ENCODE measurements at regions not wholly inside any gene's neighbourhood (a gene's known extent, or its start where the extent isn't known, plus 50 kb on each side); places are given as distances from the start of the nearest gene placed in this dataset.
"Not testable (repeated sequence)": the region's sequence is repeated elsewhere in the genome, so short reads cannot be mapped to it uniquely, and the experiment has no call there.

GRCh38 chr3:126285369-126285768, 71.8 kb downstream of the KLF15 start:
- no peak overlapping the region for H3K27ac ChIP-seq (ENCODE audit: low read length)
- H3K9ac ChIP-seq (ENCODE audit: low read length): no peak overlapping the region
- H3K9me2 ChIP-seq (ENCODE audit: insufficient read depth, low read length): no peaks in the 10 kb centered on the region
- H3K79me2 ChIP-seq (replicated peaks; ENCODE audit: insufficient read depth, low read length): no peaks in the 10 kb centered on the region
- peaks cover 11% of the 10 kb centered on the region for H3K27me3 ChIP-seq (ENCODE audit: insufficient read depth, low read depth, low read length)
- H3K4me2 ChIP-seq (ENCODE audit: low read length): no peak overlapping the region
- no peak overlapping the region for H2AFZ ChIP-seq (ENCODE audit: low read depth, low read length)
- no peaks in the 10 kb centered on the region for H3K36me3 ChIP-seq (ENCODE audit: insufficient read depth, low read length)
- no peak overlapping the region for H3K4me3 ChIP-seq (ENCODE audit: low read length)
- H4K20me1 ChIP-seq (ENCODE audit: insufficient read depth): no peaks in the 10 kb centered on the region
- TF ChIP-seq REST (IDR thresholded peaks at IDR 0.05; ENCODE audit: borderline replicate concordance): no peak
- TF ChIP-seq POLR2AphosphoS5 (IDR thresholded peaks at IDR 0.05): no peak
- TF ChIP-seq EZH2 (IDR thresholded peaks at IDR 0.05; ENCODE audit: borderline replicate concordance, insufficient read depth, low read length, poor library complexity, severe bottlenecking): no peak
- TF ChIP-seq TAF1 (IDR thresholded peaks at IDR 0.05; ENCODE audit: low read depth): no peak
- no peak for TF ChIP-seq MXI1 (conservative IDR thresholded peaks at IDR 0.05; ENCODE audit: poor library complexity, severe bottlenecking)
- no peak for TF ChIP-seq EP300 (conservative IDR thresholded peaks at IDR 0.05; ENCODE audit: poor library complexity, severe bottlenecking)
- no peak for TF ChIP-seq CTCF (IDR thresholded peaks at IDR 0.05; ENCODE audit: poor library complexity, severe bottlenecking)
- TF ChIP-seq SMC3 (conservative IDR thresholded peaks at IDR 0.05; ENCODE audit: poor library complexity): no peak
- TF ChIP-seq RAD21 (conservative IDR thresholded peaks at IDR 0.05): no peak
- no peaks in the 10 kb centered on the region for H3F3A ChIP-seq (ENCODE audit: insufficient read depth, low read length, poor library complexity, severe bottlenecking)
- H3K9me3 ChIP-seq (ENCODE audit: low read length): no peaks in the 10 kb centered on the region

GRCh38 chr3:126284258-126284904, 72.8 kb downstream of the KLF15 start:
- Histone ChIP-seq H3K27me3 (ENCODE audit: insufficient read depth, low read depth, low read length) (peaks cover 11% of the 10 kb centered on the region), H3K9me2 (ENCODE audit: insufficient read depth, low read length) (no peaks in the 10 kb centered on the region), H4K20me1 (ENCODE audit: insufficient read depth) (no peaks in the 10 kb centered on the region), H2AFZ (ENCODE audit: low read depth, low read length) (no peak overlapping the region), H3K9ac (ENCODE audit: low read length) (no peak overlapping the region), H3K4me2 (ENCODE audit: low read length) (no peak overlapping the region), H3K9me3 (ENCODE audit: low read length) (no peaks in the 10 kb centered on the region), H3F3A (ENCODE audit: insufficient read depth, low read length, poor library complexity, severe bottlenecking) (no peaks in the 10 kb centered on the region), H3K4me3 (ENCODE audit: low read length) (no peak overlapping the region), H3K79me2 (replicated peaks; ENCODE audit: insufficient read depth, low read length) (no peaks in the 10 kb centered on the region), H3K27ac (ENCODE audit: low read length) (no peak overlapping the region), H3K36me3 (ENCODE audit: insufficient read depth, low read length) (no peaks in the 10 kb centered on the region)
- TF ChIP-seq POLR2AphosphoS5 (IDR thresholded peaks at IDR 0.05): no peak
- no peak for TF ChIP-seq REST (IDR thresholded peaks at IDR 0.05; ENCODE audit: borderline replicate concordance)
- TF ChIP-seq EP300 (conservative IDR thresholded peaks at IDR 0.05; ENCODE audit: poor library complexity, severe bottlenecking): no peak

GRCh38 chr3:126283651-126284050, 73.6 kb downstream of the KLF15 start:
- H3K36me3 ChIP-seq (ENCODE audit: insufficient read depth, low read length); H3K4me2 ChIP-seq (ENCODE audit: low read length); H3K9me3 ChIP-seq (ENCODE audit: low read length); H2AFZ ChIP-seq (ENCODE audit: low read depth, low read length); H3F3A ChIP-seq (ENCODE audit: insufficient read depth, low read length, poor library complexity, severe bottlenecking); H3K9me2 ChIP-seq (ENCODE audit: insufficient read depth, low read length); H3K9ac ChIP-seq (ENCODE audit: low read length); H3K79me2 ChIP-seq (replicated peaks; ENCODE audit: insufficient read depth, low read length); H3K4me3 ChIP-seq (ENCODE audit: low read length); H3K27me3 ChIP-seq (ENCODE audit: insufficient read depth, low read depth, low read length); H3K27ac ChIP-seq (ENCODE audit: low read length); H4K20me1 ChIP-seq (ENCODE audit: insufficient read depth): not testable (repeated sequence)
